GM23248 (cell line): ENCODE measurements at regions not wholly inside any gene's neighbourhood (a gene's known extent, or its start where the extent isn't known, plus 50 kb on each side); places are given as distances from the start of the nearest gene placed in this dataset.

Experiments used
- EZH2 ChIP-seq: fragments of 200-600 bp; sonication (generic); IDR thresholded peaks from 2 replicates; pipeline ENCODE4 v1.6.1; 2018; ENCODE audit warnings: antibody characterized with exemption, mild to moderate bottlenecking; ENCODE audit not compliant: insufficient read depth, poor library complexity, severe bottlenecking
- EZH2phosphoT487 ChIP-seq: fragments of 200-600 bp; sonication (generic); IDR thresholded peaks from 2 replicates; pipeline ENCODE4 v1.6.1; 2018; ENCODE audit warnings: antibody characterized with exemption, moderate library complexity, mild to moderate bottlenecking, low read depth; ENCODE audit not compliant: insufficient read depth

GRCh38 chr15:46735115-46735514 lies 982.2 kb upstream of the SEMA6D start:
- no peak for TF ChIP-seq EZH2
- no peak for TF ChIP-seq EZH2phosphoT487
